ENCODE measurements at regions not wholly inside any gene's neighbourhood (a gene's known extent, or its start where the extent isn't known, plus 50 kb on each side); places are given as distances from the start of the nearest gene placed in this dataset.

GRCh38 chr15:93170329-93170728 is 81.3 kb upstream of the RGMA start:
- DNase-seq (ENCODE audit: low read depth, low spot score): no peak
- no peak overlapping the region for H3K27ac Mint-ChIP-seq (ENCODE audit: unreplicated experiment)
- H3K27me3 Mint-ChIP-seq (ENCODE audit: low read depth): no peaks in the 10 kb centered on the region
- TF ChIP-seq CTCF (conservative IDR thresholded peaks at IDR 0.05): no peak
- H3K4me1 Mint-ChIP-seq: peaks cover 22% of the 10 kb centered on the region
- H3K9me3 Mint-ChIP-seq: peaks cover 6% of the 10 kb centered on the region
- no peak overlapping the region for H3K4me3 Mint-ChIP-seq
- peaks cover 8% of the 10 kb centered on the region for H3K36me3 Mint-ChIP-seq (ENCODE audit: low read depth)

- Mint-ChIP-seq H3K9me3 (peaks cover 3% of the 10 kb centered on the region), H3K27me3 (ENCODE audit: low read depth) (no peaks in the 10 kb centered on the region), H3K4me1 (peaks cover 22% of the 10 kb centered on the region), H3K4me3 (no peak overlapping the region), H3K27ac (ENCODE audit: unreplicated experiment) (no peak overlapping the region), H3K36me3 (ENCODE audit: low read depth) (peaks cover 2% of the 10 kb centered on the region)
- DNase-seq (ENCODE audit: low read depth, low spot score): no peak
- no peak for TF ChIP-seq CTCF (conservative IDR thresholded peaks at IDR 0.05)
Measured at GRCh38 chr15:93168910-93169309, 79.9 kb upstream of the RGMA start.

- H3K27me3 Mint-ChIP-seq (ENCODE audit: low read depth): no peaks in the 10 kb centered on the region
- TF ChIP-seq CTCF (conservative IDR thresholded peaks at IDR 0.05): no peak
- no peak overlapping the region for H3K4me3 Mint-ChIP-seq
- DNase-seq (ENCODE audit: low read depth, low spot score): no peak
- H3K4me1 Mint-ChIP-seq: peaks cover 18% of the 10 kb centered on the region
- H3K36me3 Mint-ChIP-seq (ENCODE audit: low read depth): no peaks in the 10 kb centered on the region
- H3K27ac Mint-ChIP-seq (ENCODE audit: unreplicated experiment): no peak overlapping the region
- H3K9me3 Mint-ChIP-seq: no peaks in the 10 kb centered on the region
Measured at GRCh38 chr15:93167291-93167690, 78.3 kb upstream of the RGMA start.

GRCh38 chr15:93166675-93167074 is 77.7 kb upstream of the RGMA start:
- no peaks in the 10 kb centered on the region for H3K9me3 Mint-ChIP-seq
- TF ChIP-seq CTCF (conservative IDR thresholded peaks at IDR 0.05): no peak
- no peak overlapping the region for H3K27ac Mint-ChIP-seq (ENCODE audit: unreplicated experiment)
- H3K36me3 Mint-ChIP-seq (ENCODE audit: low read depth): no peaks in the 10 kb centered on the region
- no peak for DNase-seq (ENCODE audit: low read depth, low spot score)
- H3K4me1 Mint-ChIP-seq: peaks cover 23% of the 10 kb centered on the region
- H3K4me3 Mint-ChIP-seq: no peak overlapping the region
- no peaks in the 10 kb centered on the region for H3K27me3 Mint-ChIP-seq (ENCODE audit: low read depth)

GRCh38 chr15:93165734-93166470 is 76.9 kb upstream of the RGMA start:
- Mint-ChIP-seq H3K9me3 (no peaks in the 10 kb centered on the region), H3K4me3 (no peak overlapping the region), H3K27ac (ENCODE audit: unreplicated experiment) (peak overlapping the region; percentile 86), H3K4me1 (peaks cover 28% of the 10 kb centered on the region), H3K36me3 (ENCODE audit: low read depth) (no peaks in the 10 kb centered on the region), H3K27me3 (ENCODE audit: low read depth) (no peaks in the 10 kb centered on the region)
- TF ChIP-seq CTCF (conservative IDR thresholded peaks at IDR 0.05): no peak
- no peak for DNase-seq (ENCODE audit: low read depth, low spot score)

Measured in neural crest cell (in vitro differentiated cells).